GM19025 (cell line): ENCODE measurements at regions not wholly inside any gene's neighbourhood (a gene's known extent, or its start where the extent isn't known, plus 50 kb on each side); places are given as distances from the start of the nearest gene placed in this dataset.
"Not testable (repeated sequence)": the region's sequence is repeated elsewhere in the genome, so short reads cannot be mapped to it uniquely, and the experiment has no call there.

ENCODE experiments used
- ATAC-seq: cut with Tn5 transposase; IDR thresholded peaks from one replicate; pipeline ENCODE4 v1.9.1; 2021; ENCODE audit warnings: mild to moderate bottlenecking, low read depth, moderate library complexity; ENCODE audit not compliant: unreplicated experiment

- no peak for ATAC-seq
Measured at GRCh38 chr9:21533597-21533996, 51.5 kb upstream of the IFNE start.

DNA sequence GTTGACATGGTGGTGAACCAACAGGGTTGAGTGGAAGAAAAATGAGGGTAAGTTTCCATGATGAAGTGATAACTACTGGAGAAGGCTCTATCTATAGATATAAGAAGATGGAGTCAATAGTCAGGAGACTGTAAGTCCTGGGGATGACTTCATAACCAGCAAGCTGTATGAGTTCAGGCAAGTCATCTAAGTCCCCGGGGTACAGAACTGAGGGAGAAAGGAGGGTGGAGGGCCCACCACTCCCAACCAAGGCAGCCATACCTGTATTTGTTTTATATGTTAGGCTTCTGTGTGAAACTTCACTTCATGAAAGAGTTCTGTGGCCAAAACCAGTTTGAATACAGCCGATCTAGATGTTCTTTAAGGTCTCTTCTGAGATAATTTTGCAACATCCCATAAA, 53.3 kb upstream of the IFNE start:
- ATAC-seq: no peak

- no peak for ATAC-seq
Measured at GRCh38 chr9:21542787-21543186, 60.7 kb upstream of the IFNE start.

GRCh38 chr9:21543187-21543586, 61.1 kb upstream of the IFNE start:
- no peak for ATAC-seq

- not testable (repeated sequence) for ATAC-seq
Measured at GRCh38 chr9:21543816-21544215, 61.7 kb upstream of the IFNE start.

DNA sequence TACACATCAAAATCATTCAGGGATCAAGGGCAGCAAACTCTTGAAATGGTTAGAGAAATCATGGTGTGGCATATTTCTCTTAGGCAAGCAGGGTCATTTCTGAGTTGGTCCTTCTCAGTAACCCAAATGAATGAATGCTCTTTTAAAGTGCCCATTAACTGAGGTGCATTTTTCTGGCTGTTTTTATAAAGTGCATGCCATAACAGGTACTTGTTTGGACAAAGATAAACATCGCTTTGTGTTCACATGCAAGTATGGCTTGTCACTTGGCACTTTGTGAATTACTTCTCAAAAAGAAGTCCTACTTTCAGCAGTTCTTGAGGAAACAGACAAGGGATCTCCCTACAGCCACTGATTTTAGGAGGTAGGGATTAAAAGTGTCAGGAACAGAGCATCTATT, 64.8 kb upstream of the IFNE start:
- ATAC-seq: no peak

DNA sequence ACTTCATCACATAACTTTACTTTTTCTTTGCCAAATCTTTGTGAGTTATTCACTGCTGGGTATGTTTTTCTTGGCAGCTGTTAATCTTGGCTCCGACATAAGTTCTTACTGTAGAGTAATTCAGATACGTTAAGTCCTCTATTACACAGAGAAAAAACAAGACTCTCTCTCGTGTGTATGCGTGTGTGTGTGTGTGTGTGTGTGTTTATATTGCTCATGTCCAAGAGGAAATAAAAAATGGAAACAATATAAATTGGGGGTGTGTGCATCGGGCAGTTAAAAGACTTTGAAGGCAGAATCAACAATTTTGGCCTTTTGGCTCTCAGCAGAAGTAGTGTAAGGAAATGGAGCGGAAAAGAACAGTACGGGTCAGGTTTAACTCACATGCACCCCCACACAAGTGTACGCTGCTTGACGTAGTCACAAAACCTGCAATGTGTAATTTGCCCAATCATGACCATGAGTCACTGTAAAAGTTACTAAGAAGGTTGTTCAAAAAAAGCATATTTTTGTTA, 67.2 kb upstream of the IFNE start:
- ATAC-seq: no peak

GRCh38 chr9:21549890-21550289, 67.8 kb upstream of the IFNE start:
- ATAC-seq: no peak

GRCh38 chr9:21550392-21550791, 68.3 kb upstream of the IFNE start:
- ATAC-seq: no peak

DNA sequence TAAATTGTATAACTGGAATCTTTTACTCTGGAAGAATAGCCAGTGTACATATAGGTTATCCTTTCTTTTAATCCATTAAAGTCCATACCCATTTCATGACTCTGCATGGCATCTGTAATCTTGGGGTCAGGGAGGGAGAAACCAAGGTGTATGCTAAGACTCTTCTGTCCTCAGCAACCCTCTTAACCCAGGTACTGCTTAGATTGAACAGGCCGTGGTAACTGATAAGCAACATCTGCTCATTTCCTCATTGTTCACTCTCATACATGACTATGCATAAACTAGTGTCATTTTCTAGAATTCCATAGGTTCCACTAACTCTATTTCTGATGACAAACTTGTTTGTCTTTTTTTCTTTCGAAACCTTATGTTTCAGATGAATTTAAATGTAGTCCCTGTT, 69.3 kb upstream of the IFNE start:
- ATAC-seq: no peak

- ATAC-seq: no peak
Measured at GRCh38 chr9:21552244-21553170, 70.4 kb upstream of the IFNE start.

GRCh38 chr9:21553441-21553840, 71.3 kb upstream of the IFNE start:
- ATAC-seq: no peak

DNA sequence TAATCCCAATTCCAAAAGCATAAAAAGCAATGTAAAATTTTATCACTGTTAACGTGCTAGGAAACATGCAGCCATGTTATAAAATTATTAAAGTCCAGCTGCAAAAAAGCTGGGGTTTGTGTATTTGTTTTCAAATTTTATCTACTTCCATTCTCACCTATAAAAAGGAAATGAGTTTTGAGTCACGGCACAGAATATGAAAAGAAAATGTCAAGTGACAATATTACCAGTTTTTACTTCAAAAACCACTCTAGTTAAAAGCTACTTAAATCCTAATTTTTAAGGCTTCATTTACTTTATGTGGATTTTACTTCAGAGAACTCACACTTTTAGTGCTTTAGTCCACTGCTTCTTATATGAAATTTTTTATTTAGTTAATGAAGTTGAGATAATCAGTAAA, 72.7 kb upstream of the IFNE start:
- ATAC-seq: no peak

DNA sequence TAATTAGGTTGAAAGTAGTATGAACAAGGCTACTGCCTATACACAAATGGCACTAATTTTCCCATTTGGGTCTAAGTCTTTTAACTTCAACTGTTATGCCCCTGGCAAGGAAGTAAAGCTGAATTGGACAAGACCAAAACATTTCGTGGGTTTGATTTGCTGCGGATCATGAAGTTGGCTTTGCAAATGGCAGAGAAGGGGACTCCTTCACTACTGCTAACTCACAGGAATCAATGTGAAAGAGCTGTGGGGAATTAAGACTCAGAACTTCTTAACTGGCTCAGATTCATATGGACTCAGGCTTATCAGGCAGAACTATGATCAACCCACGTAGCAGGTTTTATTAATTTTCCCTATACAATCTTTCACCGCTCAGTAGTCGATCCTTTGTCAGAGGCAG, 73.8 kb upstream of the IFNE start:
- ATAC-seq: no peak

DNA sequence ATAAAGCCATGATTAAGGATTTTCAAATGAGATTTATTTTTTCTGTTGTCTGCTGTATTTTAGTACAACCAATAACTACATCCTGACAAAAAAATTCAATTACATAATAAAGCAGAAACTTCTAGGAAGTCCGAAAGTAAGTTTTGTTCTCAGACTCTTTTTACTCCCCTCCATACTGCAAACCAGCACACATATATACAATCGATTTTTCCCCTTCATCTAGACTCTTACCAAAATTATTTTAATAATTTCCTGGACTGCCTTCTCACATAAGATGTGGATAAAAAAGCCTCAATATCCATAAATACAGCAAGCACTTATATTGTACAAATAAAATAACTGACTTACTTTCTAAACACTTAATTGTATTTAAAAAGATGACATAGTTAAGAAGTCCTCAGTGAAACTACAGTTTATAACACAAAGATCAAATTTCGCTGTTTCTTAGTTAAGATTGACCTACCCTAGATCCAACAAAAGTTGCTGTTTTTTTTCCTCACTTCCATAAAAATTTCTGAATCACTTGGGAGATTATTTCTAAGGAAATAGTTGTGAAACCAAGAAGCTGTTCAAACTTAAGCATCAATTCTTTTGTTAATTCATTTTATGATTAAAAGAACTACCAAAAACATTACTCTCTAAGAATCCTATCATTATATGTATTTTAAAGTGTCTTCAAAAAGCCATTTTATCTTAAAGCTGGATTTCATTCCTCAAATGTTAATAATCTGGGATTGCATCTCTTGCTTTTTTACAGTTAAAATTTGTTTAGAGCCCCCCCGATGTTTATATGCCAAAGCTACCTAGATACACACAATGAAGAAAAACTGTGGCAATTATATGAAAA, 74.7 kb upstream of the IFNE start:
- ATAC-seq: no peak

- ATAC-seq: no peak
Measured at GRCh38 chr9:21557428-21557768, 75.3 kb upstream of the IFNE start.

DNA sequence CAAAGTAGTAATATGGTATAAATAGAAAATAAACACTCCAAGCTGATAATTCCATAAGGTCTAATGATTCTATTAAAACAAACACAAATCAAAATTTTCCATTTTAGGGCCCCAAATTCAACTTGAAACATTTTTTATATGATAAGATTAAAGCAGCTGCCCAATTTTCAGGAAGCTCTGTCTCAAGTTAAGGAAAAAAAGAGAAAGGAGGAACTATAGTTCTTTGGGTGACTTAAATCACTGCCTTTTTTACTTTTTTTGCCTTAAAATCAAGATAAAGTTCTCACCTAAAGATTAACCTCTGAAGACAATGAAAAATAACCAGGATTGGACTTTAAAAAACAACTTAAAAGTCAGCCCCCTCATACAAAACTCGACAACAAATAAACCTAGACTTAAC, 76.0 kb upstream of the IFNE start:
- ATAC-seq: no peak

DNA sequence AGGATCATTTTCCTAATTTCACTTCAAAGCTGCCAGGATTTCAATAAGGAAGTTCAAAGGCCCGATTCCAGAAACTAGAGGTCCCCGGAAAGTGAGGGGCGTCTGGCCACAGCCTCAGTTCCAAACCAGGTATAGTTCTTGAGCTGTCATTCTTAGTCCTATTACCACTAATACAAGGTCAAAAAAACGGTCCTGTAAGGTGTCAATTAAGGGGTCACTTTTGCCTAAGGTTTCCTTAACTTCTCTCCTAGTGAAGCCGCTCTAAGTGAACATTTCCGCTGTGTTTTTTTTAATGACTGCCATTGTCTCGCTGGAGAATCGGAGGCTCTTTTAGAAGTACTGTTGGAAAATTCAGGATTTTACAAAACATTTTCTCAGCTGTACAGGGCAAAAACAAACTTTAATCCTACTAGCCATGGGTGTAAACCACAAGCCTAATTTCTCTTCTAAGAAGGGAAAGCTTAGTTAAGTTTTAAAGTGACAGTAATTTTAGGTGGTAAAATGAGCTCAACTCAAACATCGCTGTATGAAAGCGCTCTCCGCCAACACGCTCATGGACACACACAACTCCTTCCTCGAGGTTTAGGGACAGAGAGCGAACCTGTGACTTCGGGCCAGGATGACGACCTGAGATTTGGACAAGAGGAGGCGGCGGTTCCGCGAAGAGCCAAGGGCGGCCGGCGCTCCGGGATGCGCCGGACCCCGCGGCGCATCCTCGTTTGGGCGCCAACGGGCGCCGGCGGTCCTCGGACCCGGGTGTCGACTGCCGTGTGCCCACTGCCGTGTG, 76.7 kb upstream of the IFNE start:
- no peak for ATAC-seq

- no peak for ATAC-seq
Measured at GRCh38 chr9:21559402-21560280, 77.5 kb upstream of the IFNE start.

DNA sequence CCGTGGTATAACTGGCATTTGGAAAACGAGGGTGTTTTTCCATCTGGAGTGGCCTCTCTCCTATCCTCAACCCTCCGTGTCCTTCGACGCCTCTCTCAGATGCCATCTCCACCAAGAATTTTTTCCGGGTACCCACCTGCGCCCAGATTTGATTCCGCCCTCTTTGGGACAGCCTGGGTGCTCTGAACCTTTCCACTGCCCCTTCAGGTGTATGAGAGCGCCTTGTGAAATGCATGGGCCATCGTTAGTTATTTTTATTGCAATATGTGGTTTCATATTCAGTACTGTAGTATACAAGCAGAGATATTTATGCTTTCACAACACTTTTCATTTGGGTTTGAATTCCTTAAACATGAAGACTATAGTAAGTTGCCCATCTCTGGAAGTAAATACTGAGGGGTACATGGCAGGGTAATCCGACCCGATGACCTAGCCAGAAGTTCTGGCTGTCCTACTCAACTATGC, 78.2 kb upstream of the IFNE start:
- ATAC-seq: no peak
